KOPT-K1 (cell line): ENCODE measurements at regions not wholly inside any gene's neighbourhood (a gene's known extent, or its start where the extent isn't known, plus 50 kb on each side); places are given as distances from the start of the nearest gene placed in this dataset.
A peak's percentile ranks its signal among the peaks of the same experiment; 100 is the strongest.

Source experiments
- H3K27ac ChIP-seq: fragments of 200-600 bp; sonication (generic); 2 replicates; pipeline ENCODE4 v1.5.1; 2016; ENCODE audit warnings: antibody characterized with exemption, mild to moderate bottlenecking, low read depth, low read length; ENCODE audit not compliant: poor library complexity, severe bottlenecking
- H3K36me3 ChIP-seq: fragments of 200-600 bp; sonication (generic); 2 replicates; pipeline ENCODE4 v1.5.1; 2017; ENCODE audit warnings: antibody characterized with exemption, mild to moderate bottlenecking, low read length, moderate library complexity; ENCODE audit not compliant: insufficient read depth
- H3K9me3 ChIP-seq: fragments of 200-600 bp; sonication (generic); 2 replicates; pipeline ENCODE4 v1.5.1; 2017; ENCODE audit warnings: antibody characterized with exemption, low read length, mild to moderate bottlenecking; ENCODE audit not compliant: insufficient read depth, poor library complexity, severe bottlenecking

- H3K36me3 ChIP-seq: no peaks in the 10 kb centered on the region
- no peak overlapping the region for H3K27ac ChIP-seq
- no peaks in the 10 kb centered on the region for H3K9me3 ChIP-seq
These were observed 52.4 kb upstream of the WDR26 start for GRCh38 chr1:224486801-224487583.

- Histone ChIP-seq H3K36me3 (no peaks in the 10 kb centered on the region), H3K27ac (no peak overlapping the region), H3K9me3 (no peaks in the 10 kb centered on the region)
These were observed 54.4 kb upstream of the WDR26 start for GRCh38 chr1:224488806-224489499.

- no peak overlapping the region for H3K27ac ChIP-seq
- no peaks in the 10 kb centered on the region for H3K9me3 ChIP-seq
- H3K36me3 ChIP-seq: no peaks in the 10 kb centered on the region
These were observed 55.2 kb upstream of the WDR26 start for GRCh38 chr1:224489534-224490365.

- H3K9me3 ChIP-seq: no peaks in the 10 kb centered on the region
- no peak overlapping the region for H3K27ac ChIP-seq
- H3K36me3 ChIP-seq: no peaks in the 10 kb centered on the region
These were observed 56.2 kb upstream of the WDR26 start for GRCh38 chr1:224490549-224491537.

- no peaks in the 10 kb centered on the region for H3K9me3 ChIP-seq
- no peaks in the 10 kb centered on the region for H3K36me3 ChIP-seq
- H3K27ac ChIP-seq: no peak overlapping the region
These were observed 57.4 kb upstream of the WDR26 start for GRCh38 chr1:224492015-224492414.

GRCh38 chr1:224492632-224493031 lies 58.0 kb upstream of the WDR26 start:
- Histone ChIP-seq H3K27ac (no peak overlapping the region), H3K36me3 (no peaks in the 10 kb centered on the region), H3K9me3 (no peaks in the 10 kb centered on the region)

- H3K27ac ChIP-seq: no peak overlapping the region
- H3K9me3 ChIP-seq: no peaks in the 10 kb centered on the region
- H3K36me3 ChIP-seq: no peaks in the 10 kb centered on the region
These were observed 58.7 kb upstream of the WDR26 start for GRCh38 chr1:224493269-224493668.

- H3K9me3 ChIP-seq: no peaks in the 10 kb centered on the region
- no peak overlapping the region for H3K27ac ChIP-seq
- H3K36me3 ChIP-seq: no peaks in the 10 kb centered on the region
These were observed 59.7 kb upstream of the WDR26 start for GRCh38 chr1:224494343-224494742.

GRCh38 chr1:224495866-224496265 lies 61.3 kb upstream of the WDR26 start:
- H3K36me3 ChIP-seq: no peaks in the 10 kb centered on the region
- no peaks in the 10 kb centered on the region for H3K9me3 ChIP-seq
- no peak overlapping the region for H3K27ac ChIP-seq

- Histone ChIP-seq H3K36me3 (no peaks in the 10 kb centered on the region), H3K27ac (no peak overlapping the region), H3K9me3 (no peaks in the 10 kb centered on the region)
These were observed 62.2 kb upstream of the WDR26 start for GRCh38 chr1:224496826-224497225.

GRCh38 chr1:224497714-224498573 lies 63.3 kb upstream of the WDR26 start:
- Histone ChIP-seq H3K9me3 (no peaks in the 10 kb centered on the region), H3K36me3 (no peaks in the 10 kb centered on the region), H3K27ac (peak overlapping the region; percentile 72)

- Histone ChIP-seq H3K27ac (peak overlapping the region; percentile 72), H3K9me3 (no peaks in the 10 kb centered on the region), H3K36me3 (no peaks in the 10 kb centered on the region)
These were observed 64.1 kb upstream of the WDR26 start for GRCh38 chr1:224498574-224499170.

GRCh38 chr1:224499204-224499603 lies 64.6 kb upstream of the WDR26 start:
- H3K9me3 ChIP-seq: no peaks in the 10 kb centered on the region
- no peaks in the 10 kb centered on the region for H3K36me3 ChIP-seq
- H3K27ac ChIP-seq: peak overlapping the region; percentile 72
